SH-SY5Y (cell line): ENCODE measurements at regions not wholly inside any gene's neighbourhood (a gene's known extent, or its start where the extent isn't known, plus 50 kb on each side); places are given as distances from the start of the nearest gene placed in this dataset.

Experiments used
- GATA2 ChIP-seq: IDR thresholded peaks from 2 replicates; pipeline ENCODE4 v1.6.1; 2011; ENCODE audit warnings: mild to moderate bottlenecking, low read depth, low read length
- GATA3 ChIP-seq: IDR thresholded peaks from 2 replicates; pipeline ENCODE4 v1.6.1; 2011; ENCODE audit warnings: low read depth, mild to moderate bottlenecking, low read length, moderate library complexity

DNA sequence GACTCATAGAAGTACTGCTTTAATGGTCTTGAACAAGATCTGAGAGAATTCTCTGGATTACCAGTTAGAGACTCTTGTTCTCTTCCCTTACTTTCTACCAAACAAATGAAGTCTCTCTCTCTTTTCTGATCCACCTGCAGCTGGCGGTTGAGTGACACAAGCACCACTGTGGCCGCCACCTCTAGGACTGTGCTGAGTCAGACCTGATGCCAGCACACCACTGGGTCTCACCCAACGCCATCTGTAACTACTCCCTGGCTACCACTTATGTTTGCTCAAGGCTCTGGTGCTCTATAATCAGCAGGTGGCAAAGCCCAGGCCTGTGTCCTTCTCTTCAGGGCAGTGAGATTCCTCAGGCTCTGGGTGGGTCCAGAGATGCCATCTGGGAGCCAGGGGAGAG, 1173.5 kb downstream of the RPA4 start:
- no peak for TF ChIP-seq GATA2
- TF ChIP-seq GATA3: no peak
